Loucy (cell line): ENCODE measurements at regions not wholly inside any gene's neighbourhood (a gene's known extent, or its start where the extent isn't known, plus 50 kb on each side); places are given as distances from the start of the nearest gene placed in this dataset.

Experiments used
- CTCF ChIP-seq: fragments of 200-600 bp; sonication (generic); conservative IDR thresholded peaks from 2 replicates; pipeline ENCODE4 v1.5.1; 2014; ENCODE audit warnings: mild to moderate bottlenecking, antibody characterized with exemption, low read length
- EZH2phosphoT487 ChIP-seq: fragments of 200-600 bp; IDR thresholded peaks from 2 replicates; pipeline ENCODE4 v1.6.1; 2018; ENCODE audit warnings: antibody characterized with exemption, mild to moderate bottlenecking, moderate library complexity, borderline replicate concordance

GRCh38 chr12:96098631-96099030 is 63.2 kb upstream of the LTA4H start:
- TF ChIP-seq EZH2phosphoT487 (no peak), CTCF (no peak)
